Neural progenitor cell (in vitro differentiated cells): ENCODE measurements at regions not wholly inside any gene's neighbourhood (a gene's known extent, or its start where the extent isn't known, plus 50 kb on each side); places are given as distances from the start of the nearest gene placed in this dataset.
A peak's percentile ranks its signal among the peaks of the same experiment; 100 is the strongest.

Experiments used
- DNase-seq: peaks from one replicate; pipeline ENCODE4 v3.0.0-alpha.2; 2016; ENCODE audit warnings: low spot score
- H2AFZ ChIP-seq: fragments of 200-600 bp; sonication (generic); replicated peaks from 2 replicates; pipeline ENCODE4 v1.6.1; 2016; ENCODE audit warnings: antibody characterized with exemption
- H3F3A ChIP-seq: fragments of 200-600 bp; sonication (generic); 2 replicates; pipeline ENCODE4 v1.6.1; 2016; ENCODE audit warnings: antibody characterized with exemption, low read depth
- H3K27ac ChIP-seq: fragments of 200-600 bp; sonication (generic); 2 replicates; pipeline ENCODE4 v1.5.1; 2016; ENCODE audit warnings: mild to moderate bottlenecking
- H3K27me3 ChIP-seq: fragments of 200-600 bp; sonication (generic); 2 replicates; pipeline ENCODE4 v1.6.1; 2016; ENCODE audit warnings: mild to moderate bottlenecking, moderate library complexity
- H3K36me3 ChIP-seq: fragments of 200-600 bp; sonication (generic); 2 replicates; pipeline ENCODE4 v1.5.1; 2016
- H3K4me1 ChIP-seq: fragments of 200-600 bp; sonication (generic); 2 replicates; pipeline ENCODE4 v1.6.1; 2016; ENCODE audit warnings: mixed run types
- H3K4me2 ChIP-seq: fragments of 200-600 bp; sonication (generic); 2 replicates; pipeline ENCODE4 v1.6.1; 2016
- H3K4me3 ChIP-seq: fragments of 200-600 bp; sonication (generic); 2 replicates; pipeline ENCODE4 v1.5.1; 2016
- H3K79me2 ChIP-seq: fragments of 200-600 bp; sonication (generic); 2 replicates; pipeline ENCODE4 v1.6.1; 2016; ENCODE audit warnings: low read depth
- H3K9ac ChIP-seq: fragments of 200-600 bp; sonication (generic); 2 replicates; pipeline ENCODE4 v1.6.1; 2016
- H3K9me3 ChIP-seq: fragments of 200-600 bp; sonication (generic); 2 replicates; pipeline ENCODE4 v1.5.1; 2016; ENCODE audit warnings: low read depth
- H4K20me1 ChIP-seq: fragments of 200-600 bp; sonication (generic); 2 replicates; pipeline ENCODE4 v1.6.1; 2016; ENCODE audit warnings: low read depth
- H3K27ac Mint-ChIP-seq: 3 replicates; pipeline ENCODE4 v1.8.0; 2021; ENCODE audit warnings: mixed read lengths
- H3K27me3 Mint-ChIP-seq: 2 replicates; pipeline ENCODE4 v1.8.0; 2022; ENCODE audit warnings: low read depth, mild to moderate bottlenecking, inconsistent platforms, moderate library complexity, mixed read lengths; ENCODE audit not compliant: insufficient read depth
- H3K36me3 Mint-ChIP-seq: 3 replicates; pipeline ENCODE4 v1.8.0; 2021; ENCODE audit warnings: mixed read lengths
- H3K4me1 Mint-ChIP-seq: 3 replicates; pipeline ENCODE4 v1.8.0; 2021; ENCODE audit warnings: mixed read lengths
- H3K4me3 Mint-ChIP-seq: 3 replicates; pipeline ENCODE4 v1.8.0; 2021; ENCODE audit warnings: mild to moderate bottlenecking, moderate library complexity, mixed read lengths
- H3K9me3 Mint-ChIP-seq: 3 replicates; pipeline ENCODE4 v1.8.0; 2020; ENCODE audit warnings: mixed read lengths
- EZH2 ChIP-seq: fragments of 200-600 bp; sonication (generic); IDR thresholded peaks from 2 replicates; pipeline ENCODE4 v1.6.1; 2017; ENCODE audit warnings: antibody characterized with exemption, mild to moderate bottlenecking, moderate library complexity
- EZH2phosphoT487 ChIP-seq: fragments of 200-600 bp; sonication (generic); IDR thresholded peaks from 2 replicates; pipeline ENCODE4 v1.6.1; 2017; ENCODE audit warnings: antibody characterized with exemption
- TF ChIP-seq, protein P1 (sequence below): fragments of 200-600 bp; sonication (generic); IDR thresholded peaks from 2 replicates; pipeline ENCODE4 v1.5.1; 2017; ENCODE audit warnings: antibody characterized with exemption, mild to moderate bottlenecking

DNA sequence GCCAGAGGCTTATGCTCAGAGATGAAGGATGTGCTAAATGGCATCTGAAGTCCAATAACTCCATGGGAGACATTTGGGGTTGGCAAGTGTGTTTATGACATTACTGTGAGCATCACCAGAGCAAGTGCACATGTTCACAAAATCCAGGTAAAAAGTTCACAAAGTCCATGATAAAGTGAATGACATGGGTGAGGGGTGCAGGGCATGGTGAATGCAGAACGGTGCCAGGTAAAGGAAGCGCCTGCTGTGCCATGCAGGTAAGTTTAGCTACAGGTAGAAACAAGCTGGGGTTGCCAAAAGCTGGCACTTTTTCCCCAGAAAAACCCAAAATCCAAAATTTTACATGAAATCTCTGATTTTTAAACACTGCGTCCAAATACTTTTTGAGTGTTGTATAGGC lies 268.2 kb downstream of the ABHD5 start:
- Histone ChIP-seq H3K9me3 (no peaks in the 10 kb centered on the region), H3K79me2 (no peaks in the 10 kb centered on the region), H3K27ac (no peak overlapping the region), H3K27me3 (no peaks in the 10 kb centered on the region), H3K9ac (no peak overlapping the region), H3K4me1 (peaks cover 25% of the 10 kb centered on the region), H3K4me3 (no peak overlapping the region), H2AFZ (no peak overlapping the region), H3F3A (no peaks in the 10 kb centered on the region), H4K20me1 (no peaks in the 10 kb centered on the region), H3K4me2 (peak overlapping the region; percentile 47), H3K36me3 (no peaks in the 10 kb centered on the region)
- no peaks in the 10 kb centered on the region for H3K36me3 Mint-ChIP-seq
- no peaks in the 10 kb centered on the region for H3K9me3 Mint-ChIP-seq
- H3K27me3 Mint-ChIP-seq, result peaks cover 3% of the 10 kb centered on the region
- TF ChIP-seq EZH2phosphoT487 (no peak), EZH2 (no peak)
- TF ChIP-seq, protein P1, sequence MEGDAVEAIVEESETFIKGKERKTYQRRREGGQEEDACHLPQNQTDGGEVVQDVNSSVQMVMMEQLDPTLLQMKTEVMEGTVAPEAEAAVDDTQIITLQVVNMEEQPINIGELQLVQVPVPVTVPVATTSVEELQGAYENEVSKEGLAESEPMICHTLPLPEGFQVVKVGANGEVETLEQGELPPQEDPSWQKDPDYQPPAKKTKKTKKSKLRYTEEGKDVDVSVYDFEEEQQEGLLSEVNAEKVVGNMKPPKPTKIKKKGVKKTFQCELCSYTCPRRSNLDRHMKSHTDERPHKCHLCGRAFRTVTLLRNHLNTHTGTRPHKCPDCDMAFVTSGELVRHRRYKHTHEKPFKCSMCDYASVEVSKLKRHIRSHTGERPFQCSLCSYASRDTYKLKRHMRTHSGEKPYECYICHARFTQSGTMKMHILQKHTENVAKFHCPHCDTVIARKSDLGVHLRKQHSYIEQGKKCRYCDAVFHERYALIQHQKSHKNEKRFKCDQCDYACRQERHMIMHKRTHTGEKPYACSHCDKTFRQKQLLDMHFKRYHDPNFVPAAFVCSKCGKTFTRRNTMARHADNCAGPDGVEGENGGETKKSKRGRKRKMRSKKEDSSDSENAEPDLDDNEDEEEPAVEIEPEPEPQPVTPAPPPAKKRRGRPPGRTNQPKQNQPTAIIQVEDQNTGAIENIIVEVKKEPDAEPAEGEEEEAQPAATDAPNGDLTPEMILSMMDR, result no peak
- H3K4me3 Mint-ChIP-seq, result no peak overlapping the region
- DNase-seq, result no peak
- H3K4me1 Mint-ChIP-seq, result peaks cover 24% of the 10 kb centered on the region
- no peak overlapping the region for H3K27ac Mint-ChIP-seq

DNA sequence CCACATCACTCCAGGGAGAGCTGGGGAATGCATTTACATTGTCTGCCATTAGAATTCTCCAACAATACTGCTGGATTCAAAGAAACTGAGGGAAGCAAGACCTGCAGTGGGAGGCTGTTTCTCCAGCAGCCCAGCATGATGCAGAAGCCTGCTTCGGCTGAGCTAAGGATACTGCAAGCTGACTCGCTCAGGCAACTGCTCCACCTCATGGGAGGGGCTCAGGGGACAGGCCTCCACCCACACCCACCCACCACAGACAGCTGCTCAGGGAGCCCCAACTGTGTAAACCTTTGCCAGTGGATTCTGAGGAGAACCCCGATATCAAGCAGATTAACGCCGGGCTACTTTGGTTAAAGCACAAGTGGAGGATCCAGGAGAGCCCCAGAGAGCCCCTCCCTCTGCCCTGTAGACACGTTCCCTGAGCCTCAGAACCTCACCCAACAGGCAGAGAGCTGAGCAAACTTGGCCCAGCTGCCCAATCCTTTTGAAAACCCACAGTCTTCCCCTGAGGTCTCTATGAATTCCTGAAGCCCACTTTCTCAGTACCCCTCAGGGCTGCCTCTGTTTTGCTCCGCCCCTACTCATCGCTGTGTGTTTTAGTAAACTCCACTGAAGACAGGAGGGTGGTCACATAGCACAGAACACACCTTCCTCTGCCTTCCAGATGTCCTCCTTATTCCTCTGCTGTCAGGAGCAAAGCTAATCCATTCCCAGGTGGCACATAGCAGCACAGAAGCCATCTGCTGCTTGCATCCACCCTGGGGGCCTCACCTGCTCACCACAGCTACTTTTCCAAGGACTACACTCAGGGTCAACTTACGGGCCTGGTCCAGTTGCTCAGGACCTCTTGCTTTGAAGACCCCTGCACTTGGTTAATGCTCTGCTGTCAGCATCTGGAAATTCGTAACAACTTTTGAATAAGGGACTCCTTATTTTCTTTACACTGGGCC lies 269.0 kb downstream of the ABHD5 start:
- no peak for TF ChIP-seq EZH2phosphoT487
- TF ChIP-seq EZH2, result no peak
- TF ChIP-seq, protein P1, result no peak
- Mint-ChIP-seq H3K4me1 (peaks cover 23% of the 10 kb centered on the region), H3K36me3 (no peaks in the 10 kb centered on the region), H3K4me3 (no peak overlapping the region), H3K27ac (peak overlapping the region; percentile 46), H3K9me3 (no peaks in the 10 kb centered on the region), H3K27me3 (peaks cover 4% of the 10 kb centered on the region)
- Histone ChIP-seq H3K9me3 (no peaks in the 10 kb centered on the region), H3K9ac (no peak overlapping the region), H3K79me2 (no peaks in the 10 kb centered on the region), H3K4me1 (peaks cover 25% of the 10 kb centered on the region), H3K27ac (no peak overlapping the region), H4K20me1 (no peaks in the 10 kb centered on the region), H3F3A (no peaks in the 10 kb centered on the region), H3K36me3 (no peaks in the 10 kb centered on the region), H3K4me3 (no peak overlapping the region), H2AFZ (peak overlapping the region; percentile 94), H3K4me2 (peak overlapping the region; percentile 47), H3K27me3 (no peaks in the 10 kb centered on the region)
- DNase-seq, result peak; percentile 32

DNA sequence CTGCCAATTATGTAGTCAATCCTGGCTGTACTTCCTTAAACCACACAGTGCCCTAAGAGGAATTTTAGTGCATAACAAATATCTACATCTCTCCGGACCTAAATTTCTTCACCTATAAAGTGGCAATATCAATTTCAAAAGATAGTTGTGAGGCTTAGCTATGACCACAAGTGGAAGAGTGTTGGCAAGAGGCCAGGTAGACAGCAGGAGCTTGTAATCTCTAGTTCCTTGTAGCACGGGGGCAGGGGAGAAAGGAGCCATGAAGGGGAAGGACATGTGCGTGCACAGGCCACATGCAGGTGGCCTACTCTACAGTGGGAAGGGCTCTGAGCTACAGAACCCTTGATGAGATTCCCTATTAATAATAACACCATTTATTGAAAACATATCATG lies 269.7 kb downstream of the ABHD5 start:
- Histone ChIP-seq H4K20me1 (no peaks in the 10 kb centered on the region), H3K79me2 (no peaks in the 10 kb centered on the region), H3K27me3 (no peaks in the 10 kb centered on the region), H3K36me3 (no peaks in the 10 kb centered on the region), H3K4me3 (no peak overlapping the region), H3K9me3 (no peaks in the 10 kb centered on the region), H3F3A (no peaks in the 10 kb centered on the region), H3K4me2 (no peak overlapping the region), H3K27ac (no peak overlapping the region), H3K4me1 (peaks cover 25% of the 10 kb centered on the region), H3K9ac (no peak overlapping the region), H2AFZ (no peak overlapping the region)
- H3K36me3 Mint-ChIP-seq, result no peaks in the 10 kb centered on the region
- H3K9me3 Mint-ChIP-seq, result no peaks in the 10 kb centered on the region
- peaks cover 4% of the 10 kb centered on the region for H3K27me3 Mint-ChIP-seq
- H3K27ac Mint-ChIP-seq, result no peak overlapping the region
- peaks cover 23% of the 10 kb centered on the region for H3K4me1 Mint-ChIP-seq
- TF ChIP-seq, protein P1, result no peak
- TF ChIP-seq EZH2 (no peak), EZH2phosphoT487 (no peak)
- DNase-seq, result no peak
- no peak overlapping the region for H3K4me3 Mint-ChIP-seq
